Stomach (tissue), 8 donors: ENCODE measurements at regions not wholly inside any gene's neighbourhood (a gene's known extent, or its start where the extent isn't known, plus 50 kb on each side); places are given as distances from the start of the nearest gene placed in this dataset.

Experiments used
- DNase-seq, 2 donors: peaks; one replicate each; pipeline versions ENCODE4 v3.0.0 to v3.0.0-alpha.2; 2013 to 2019
- H3K27ac ChIP-seq, 5 donors: fragments of 200-600 bp in 4 of 5; sonication (generic) in 4 of 5; one replicate each; pipeline ENCODE4 v1.5.1; 2013 to 2019; ENCODE audit warnings: mild to moderate bottlenecking in 1 of 5, moderate library complexity in 1 of 5
- H3K27me3 ChIP-seq, 3 donors: fragments of 200-600 bp; sonication (generic); one replicate each; pipeline ENCODE4 v1.5.1; 2017 to 2019; ENCODE audit warnings: mixed run types in 1 of 3
- H3K36me3 ChIP-seq, 4 donors: fragments of 200-600 bp; sonication (generic); 1 replicate in 3 of 4; 2 replicates in 1 of 4; pipeline ENCODE4 v1.5.1; 2016 to 2019
- H3K4me1 ChIP-seq, 4 donors: fragments of 200-600 bp; sonication (generic); one replicate each; pipeline ENCODE4 v1.5.1; 2016 to 2019
- H3K4me3 ChIP-seq, 4 donors: fragments of 200-600 bp; sonication (generic) in 3 of 4; one replicate each; pipeline ENCODE4 v1.5.1; 2016 to 2019; ENCODE audit warnings: mild to moderate bottlenecking in 1 of 4
- H3K9me3 ChIP-seq, 4 donors: fragments of 200-600 bp; sonication (generic); one replicate each; pipeline ENCODE4 v1.5.1; 2016 to 2019
- CTCF ChIP-seq, 7 experiments: fragments of 450-650 bp in 4 of 7; fragments of 200-600 bp in 3 of 7; sonication (generic) in 3 of 7; IDR thresholded peaks; one replicate each; pipeline ENCODE4 v1.5.1; 2016 to 2019; ENCODE audit warnings: antibody characterized with exemption in 7 of 7, control low read depth in 2 of 7, mild to moderate bottlenecking in 1 of 7
- EP300 ChIP-seq: sonication (generic); formaldehyde crosslinking; IDR thresholded peaks from one replicate; pipeline ENCODE4 v1.6.1; 2017; ENCODE audit warnings: antibody characterized with exemption
- POLR2A ChIP-seq, 4 donors: fragments of 450-650 bp; IDR thresholded peaks; one replicate each; pipeline ENCODE4 v1.6.1; 2016; ENCODE audit warnings: antibody characterized with exemption in 4 of 4, control low read depth in 2 of 4, mild to moderate bottlenecking in 1 of 4, moderate library complexity in 1 of 4
- POLR2AphosphoS5 ChIP-seq, 3 donors: sonication (generic); formaldehyde crosslinking; IDR thresholded peaks; one replicate each; pipeline ENCODE4 v1.6.1; 2016; ENCODE audit warnings: antibody characterized with exemption in 3 of 3
- WGBS, 5 donors: extraction: QIAGEN DNeasy Blood & Tissue Kit in 3 of 5; methylation state at CpG; one replicate each; pipeline versions ENCODE4 v1.1.5 to v1.1.7; 2013 to 2018; 5-methylcytosine and 5-hydroxymethylcytosine counted together
- intact Hi-C: fragments of 100-400 bp; cut with DNase I; formaldehyde crosslinking; loops from one replicate; pipeline ENCODE4 v1.15.1; 2023; ENCODE audit warnings: low total_unique reads
- donor health status: healthy with polysubstance abuse.
- donor health status: Bipolar disorder and iron deficiency.
- donor health status: healthy.

GRCh38 chr11:76263657-76264056 lies 57.4 kb upstream of the WNT11 start:
- H3K9me3 ChIP-seq: no peaks in the 10 kb centered on the region
- TF ChIP-seq CTCF (IDR thresholded peaks at IDR 0.05): no peak
- no peak for TF ChIP-seq POLR2AphosphoS5 (IDR thresholded peaks at IDR 0.05)
- TF ChIP-seq POLR2A (IDR thresholded peaks at IDR 0.05): no peak
- no peak for TF ChIP-seq EP300
- whole genome bisulfite sequencing, 5 donors: 61 to 76% (median 69%) methylated on average over 4 of the region's 4 CpGs

DNA sequence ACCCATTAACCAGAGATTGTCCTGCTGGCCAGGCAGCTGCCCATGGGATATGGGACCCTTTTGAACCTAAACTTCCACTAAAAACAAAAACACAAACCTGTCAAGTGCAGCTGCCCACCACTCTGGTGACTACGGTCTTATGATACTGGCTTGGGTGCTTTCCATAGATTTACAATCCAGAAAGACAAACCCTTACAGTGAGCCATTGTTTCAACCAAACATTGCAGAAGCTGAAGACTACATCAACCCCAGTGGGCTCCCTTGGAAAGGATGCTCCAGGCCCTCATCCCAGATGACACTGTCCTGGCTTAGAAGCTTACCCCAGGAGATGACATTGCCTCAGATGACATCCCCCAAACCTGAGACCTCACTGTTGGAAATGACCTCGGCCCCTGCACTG lies 56.9 kb upstream of the WNT11 start:
- DNase-seq: no peak
- WGBS, 5 donors: 90 to 94% (median 92%) methylated on average over 2 of the region's 2 CpGs
- H3K27ac ChIP-seq: no peak overlapping the region
- H3K4me1 ChIP-seq: peaks cover 0 to 15% (median 5%) of the 10 kb centered on the region in 4 donors
- H3K27me3 ChIP-seq: no peaks in the 10 kb centered on the region
- H3K9me3 ChIP-seq: no peaks in the 10 kb centered on the region
- H3K36me3 ChIP-seq: no peaks in the 10 kb centered on the region
- intact Hi-C loops: no loop called here
- no peak overlapping the region for H3K4me3 ChIP-seq
- no peak for TF ChIP-seq POLR2A (IDR thresholded peaks at IDR 0.05)
- TF ChIP-seq EP300: no peak
- TF ChIP-seq CTCF (IDR thresholded peaks at IDR 0.05): no peak
- no peak for TF ChIP-seq POLR2AphosphoS5 (IDR thresholded peaks at IDR 0.05)

More at GRCh38 chr11:76263657-76264056, 57.4 kb upstream of the WNT11 start:
- Histone ChIP-seq H3K4me1 (peaks cover 0 to 15% (median 5%) of the 10 kb centered on the region in 4 donors), H3K27me3 (no peaks in the 10 kb centered on the region), H3K27ac (no peak overlapping the region), H3K36me3 (no peaks in the 10 kb centered on the region), H3K4me3 (no peak overlapping the region)
- intact Hi-C loops: no loop called here
- DNase-seq: no peak

DNA sequence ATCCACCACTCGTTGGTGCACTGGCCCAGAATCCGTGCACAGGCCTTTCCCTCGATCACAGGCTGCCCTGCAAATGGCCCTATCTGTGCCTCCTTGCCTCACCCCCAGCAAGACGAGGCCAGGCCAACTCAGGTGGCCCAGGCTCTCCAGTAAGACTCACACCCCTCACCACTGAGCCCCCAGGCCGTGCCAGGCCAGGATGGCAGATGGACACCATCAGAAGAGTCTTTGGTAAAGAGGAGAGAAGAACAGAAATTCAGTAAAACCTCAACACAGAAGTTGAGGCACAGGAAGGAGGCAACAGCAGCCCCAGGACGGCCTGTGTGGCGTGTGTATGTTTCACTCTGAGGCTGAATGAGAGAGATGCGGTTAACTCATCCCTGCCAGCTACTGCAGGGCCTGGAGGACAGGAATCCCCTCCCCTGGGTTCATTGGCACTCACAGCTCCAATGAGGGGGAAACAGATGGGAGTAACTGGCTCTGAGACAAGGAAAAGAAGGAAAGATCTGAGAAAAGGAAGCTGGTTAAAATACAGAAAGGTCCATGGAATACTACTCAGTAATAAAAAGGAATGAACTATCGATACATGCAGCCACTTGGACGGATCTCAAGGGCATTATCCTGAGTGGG lies 54.1 kb upstream of the WNT11 start:
- no peaks in the 10 kb centered on the region for H3K27me3 ChIP-seq
- 85 to 94% (median 90%) methylated on average over 9 to 10 of the region's 10 CpGs for WGBS, 5 donors

GRCh38 chr11:76259299-76259908 lies 53.1 kb upstream of the WNT11 start:
- no peaks in the 10 kb centered on the region for H3K36me3 ChIP-seq
- no peak for TF ChIP-seq CTCF (IDR thresholded peaks at IDR 0.05)
- no peak for TF ChIP-seq EP300
- TF ChIP-seq POLR2AphosphoS5 (IDR thresholded peaks at IDR 0.05): no peak
- no peak for TF ChIP-seq POLR2A (IDR thresholded peaks at IDR 0.05)
- intact Hi-C loops: no loop called here
- no peaks in the 10 kb centered on the region for H3K27me3 ChIP-seq
- H3K4me3 ChIP-seq: no peak overlapping the region
- H3K27ac ChIP-seq: no peak overlapping the region
- no peaks in the 10 kb centered on the region for H3K9me3 ChIP-seq
- no peak for DNase-seq
- no peaks in the 10 kb centered on the region for H3K4me1 ChIP-seq

More for the DNA sequence above, 54.1 kb upstream of the WNT11 start:
- H3K36me3 ChIP-seq: no peaks in the 10 kb centered on the region
- H3K4me3 ChIP-seq: no peak overlapping the region
- TF ChIP-seq EP300 (no peak), POLR2AphosphoS5 (IDR thresholded peaks at IDR 0.05) (no peak), POLR2A (IDR thresholded peaks at IDR 0.05) (no peak), CTCF (IDR thresholded peaks at IDR 0.05) (no peak)
- intact Hi-C loops: no loop called here
- H3K4me1 ChIP-seq: peaks cover 0 to under 1% (median 0%) of the 10 kb centered on the region in 4 donors
- DNase-seq: no peak
- H3K27ac ChIP-seq: no peak overlapping the region
- H3K9me3 ChIP-seq: no peaks in the 10 kb centered on the region
